T-helper 1 cell treated with Interleukin-12 subunit alpha and Interleukin-12 subunit beta and Interleukin-4 antibody, amounts not matched to agents 30 ng/mL and 1 ng/mL, for 36 hours (primary cell): ENCODE measurements at regions not wholly inside any gene's neighbourhood (a gene's known extent, or its start where the extent isn't known, plus 50 kb on each side); places are given as distances from the start of the nearest gene placed in this dataset.

ENCODE experiments used
- intact Hi-C: fragments of 100-400 bp; cut with micrococcal nuclease; formaldehyde crosslinking; loops from one replicate; pipeline ENCODE4 v1.15.1; 2024

GRCh38 chr5:155068616-155069100, 55.1 kb downstream of the KIF4B start:
- intact Hi-C loops, result no loop called here

- intact Hi-C loops, result no loop called here
These were observed 56.4 kb downstream of the KIF4B start for GRCh38 chr5:155069961-155070360.

GRCh38 chr5:155070781-155071180, 57.2 kb downstream of the KIF4B start:
- intact Hi-C loops, result no loop called here

GRCh38 chr5:155076379-155076778, 62.8 kb downstream of the KIF4B start:
- intact Hi-C loops, result no loop called here

- intact Hi-C loops, result no loop called here
These were observed 66.1 kb downstream of the KIF4B start for GRCh38 chr5:155079698-155080097.

GRCh38 chr5:155080721-155081120, 67.2 kb downstream of the KIF4B start:
- intact Hi-C loops, result no loop called here

GRCh38 chr5:155081618-155082017, 68.1 kb downstream of the KIF4B start:
- intact Hi-C loops, result no loop called here

- intact Hi-C loops, result no loop called here
These were observed 68.8 kb downstream of the KIF4B start for GRCh38 chr5:155082401-155082800.

- intact Hi-C loops, result no loop called here
These were observed 71.9 kb downstream of the KIF4B start for GRCh38 chr5:155085282-155085989.

GRCh38 chr5:155087036-155087435, 73.5 kb downstream of the KIF4B start:
- intact Hi-C loops, result no loop called here

- intact Hi-C loops, result no loop called here
These were observed 75.3 kb downstream of the KIF4B start for GRCh38 chr5:155088811-155089210.

GRCh38 chr5:155089643-155090042, 76.1 kb downstream of the KIF4B start:
- intact Hi-C loops, result no loop called here

- intact Hi-C loops, result no loop called here
These were observed 77.6 kb downstream of the KIF4B start for GRCh38 chr5:155091063-155091648.

- intact Hi-C loops, result no loop called here
These were observed 78.5 kb downstream of the KIF4B start for GRCh38 chr5:155091768-155092717.

- intact Hi-C loops, result no loop called here
These were observed 80.9 kb downstream of the KIF4B start for GRCh38 chr5:155094455-155094854.

GRCh38 chr5:155097995-155098394, 84.4 kb downstream of the KIF4B start:
- intact Hi-C loops, result no loop called here

- intact Hi-C loops, result no loop called here
These were observed 84.9 kb downstream of the KIF4B start for GRCh38 chr5:155098433-155098832.

GRCh38 chr5:155101697-155102096, 88.1 kb downstream of the KIF4B start:
- intact Hi-C loops, result no loop called here

- intact Hi-C loops, result no loop called here
These were observed 89.6 kb downstream of the KIF4B start for GRCh38 chr5:155103146-155103545.

- intact Hi-C loops, result no loop called here
These were observed 90.9 kb downstream of the KIF4B start for GRCh38 chr5:155104441-155104840.

- intact Hi-C loops, result no loop called here
These were observed 92.7 kb downstream of the KIF4B start for GRCh38 chr5:155106221-155106620.

GRCh38 chr5:155113888-155114287, 100.3 kb downstream of the KIF4B start:
- intact Hi-C loops, result no loop called here
